SU-DHL-6 (cell line): ENCODE measurements at regions not wholly inside any gene's neighbourhood (a gene's known extent, or its start where the extent isn't known, plus 50 kb on each side); places are given as distances from the start of the nearest gene placed in this dataset.
"Not testable (repeated sequence)": the region's sequence is repeated elsewhere in the genome, so short reads cannot be mapped to it uniquely, and the experiment has no call there.

Experiments
- CTCF ChIP-seq: fragments of 200-600 bp; sonication (generic); IDR thresholded peaks from one replicate; pipeline ENCODE4 v1.5.1; 2017; ENCODE audit warnings: antibody characterized with exemption, mild to moderate bottlenecking, low read length, moderate library complexity; ENCODE audit not compliant: insufficient read depth, poor library complexity, severe bottlenecking
- EZH2phosphoT487 ChIP-seq: fragments of 200-600 bp; sonication (generic), shearing (Covaris generic); conservative IDR thresholded peaks from 2 replicates; pipeline ENCODE4 v1.6.1; 2018; ENCODE audit warnings: mild to moderate bottlenecking, antibody characterized with exemption, low read length, moderate library complexity, mixed read lengths

GRCh38 chr14:21817010-21817409 lies 143.4 kb upstream of the OR4E1 start:
- TF ChIP-seq CTCF, EZH2phosphoT487: not testable (repeated sequence)
